ENCODE measurements at regions not wholly inside any gene's neighbourhood (a gene's known extent, or its start where the extent isn't known, plus 50 kb on each side); places are given as distances from the start of the nearest gene placed in this dataset.

GRCh38 chr16:87201052-87201451 is 116.1 kb downstream of the C16orf95 start:
- no peak for TF ChIP-seq CTCF (IDR thresholded peaks at IDR 0.05)
- TF ChIP-seq ZSCAN18 (CRISPR knock-in tag; IDR thresholded peaks at IDR 0.05), result no peak
- TF ChIP-seq IRF2 (CRISPR knock-in tag; IDR thresholded peaks at IDR 0.05; ENCODE audit: borderline replicate concordance, low read depth), result no peak
- no peak for TF ChIP-seq IRF1 (CRISPR knock-in tag; IDR thresholded peaks at IDR 0.05)
- TF ChIP-seq MAX (CRISPR knock-in tag; IDR thresholded peaks at IDR 0.05), result no peak
- no peak for TF ChIP-seq ZNF232 (CRISPR knock-in tag; IDR thresholded peaks at IDR 0.05)
- no peak for TF ChIP-seq MYBL2 (CRISPR knock-in tag; IDR thresholded peaks at IDR 0.05)
- no peak for TF ChIP-seq USF1 (CRISPR knock-in tag; IDR thresholded peaks at IDR 0.05)
- TF ChIP-seq FOXJ3 (CRISPR knock-in tag; IDR thresholded peaks at IDR 0.05; ENCODE audit: borderline replicate concordance), result no peak
- no peak for TF ChIP-seq ETV6 (CRISPR knock-in tag; IDR thresholded peaks at IDR 0.05)
